Activated T-helper 2 cell treated with anti-CD3 and anti-CD28 coated beads, Interferon-gamma antibody, Interleukin-2, Interleukin-4, amounts not matched to agents 10 μg/mL and 5 μg/mL and 100 μg/mL, durations not matched to agents 14 hours and 24 hours and 36 hours (primary cell): ENCODE measurements at regions not wholly inside any gene's neighbourhood (a gene's known extent, or its start where the extent isn't known, plus 50 kb on each side); places are given as distances from the start of the nearest gene placed in this dataset.

Source experiments
- DNase-seq: peaks from one replicate; pipeline ENCODE4 v3.0.0; 2021; ENCODE audit warnings: low spot score
- H3K27ac Mint-ChIP-seq: one replicate; pipeline ENCODE4 v1.8.0; 2021; ENCODE audit warnings: mixed read lengths
- H3K27me3 Mint-ChIP-seq: one replicate; pipeline ENCODE4 v1.8.0; 2021; ENCODE audit warnings: low read depth, mixed read lengths
- H3K36me3 Mint-ChIP-seq: one replicate; pipeline ENCODE4 v1.8.0; 2021; ENCODE audit warnings: low read depth, mixed read lengths
- H3K4me1 Mint-ChIP-seq: one replicate; pipeline ENCODE4 v1.8.0; 2021; ENCODE audit warnings: low read depth, mixed read lengths
- H3K4me3 Mint-ChIP-seq: one replicate; pipeline ENCODE4 v1.8.0; 2021; ENCODE audit warnings: low read depth, mild to moderate bottlenecking, moderate library complexity, mixed read lengths
- H3K9me3 Mint-ChIP-seq: one replicate; pipeline ENCODE4 v1.8.0; 2021; ENCODE audit warnings: mixed read lengths
- intact Hi-C: fragments of 100-400 bp; cut with micrococcal nuclease; formaldehyde crosslinking; loops from one replicate; pipeline ENCODE4 v1.15.1; 2023

DNA sequence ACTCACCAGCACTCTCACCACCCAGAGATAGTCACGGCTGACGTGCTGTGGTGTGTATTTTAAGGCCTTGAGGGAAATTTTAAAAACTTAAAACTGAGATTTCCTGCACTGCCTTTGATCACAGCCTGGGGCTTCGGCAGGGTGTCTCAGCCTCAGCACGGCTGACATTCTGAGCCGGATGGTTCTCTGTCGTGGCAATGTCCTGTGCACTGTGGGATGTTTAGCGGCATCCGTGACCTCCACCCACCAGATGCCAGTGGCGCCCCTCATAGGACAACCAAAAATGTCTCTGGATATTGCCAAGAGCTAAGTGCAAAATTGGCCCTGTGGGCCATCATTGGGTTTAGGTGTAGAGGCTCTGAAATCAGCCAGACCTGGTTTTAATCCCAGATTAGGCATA lies 142.2 kb upstream of the KCNG1 start:
- H3K9me3 Mint-ChIP-seq: no peaks in the 10 kb centered on the region
- H3K27me3 Mint-ChIP-seq: peaks cover 1% of the 10 kb centered on the region
- H3K27ac Mint-ChIP-seq: no peak overlapping the region
- no peak for DNase-seq
- no peaks in the 10 kb centered on the region for H3K4me1 Mint-ChIP-seq
- intact Hi-C loops: no loop called here
- no peaks in the 10 kb centered on the region for H3K36me3 Mint-ChIP-seq
- H3K4me3 Mint-ChIP-seq: no peak overlapping the region

DNA sequence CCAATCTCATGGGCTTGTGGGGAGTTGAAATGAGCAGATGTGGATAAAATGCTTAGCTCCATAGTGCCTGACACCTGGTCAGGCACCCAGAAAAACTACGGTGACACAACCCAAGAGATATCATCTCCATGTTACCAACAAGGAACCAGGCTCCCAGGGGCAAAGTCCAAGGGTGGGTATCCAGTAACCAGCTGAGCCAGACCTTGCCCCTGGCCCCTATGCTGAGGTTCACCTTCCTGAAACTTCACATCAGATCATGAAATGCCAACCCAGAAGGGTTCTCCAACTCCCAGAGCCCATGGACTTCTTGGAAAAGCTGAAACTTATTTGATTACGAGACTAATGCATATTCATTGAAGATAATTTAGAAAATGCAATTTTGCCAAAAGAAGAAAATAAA lies 141.8 kb upstream of the KCNG1 start:
- H3K36me3 Mint-ChIP-seq: no peaks in the 10 kb centered on the region

DNA sequence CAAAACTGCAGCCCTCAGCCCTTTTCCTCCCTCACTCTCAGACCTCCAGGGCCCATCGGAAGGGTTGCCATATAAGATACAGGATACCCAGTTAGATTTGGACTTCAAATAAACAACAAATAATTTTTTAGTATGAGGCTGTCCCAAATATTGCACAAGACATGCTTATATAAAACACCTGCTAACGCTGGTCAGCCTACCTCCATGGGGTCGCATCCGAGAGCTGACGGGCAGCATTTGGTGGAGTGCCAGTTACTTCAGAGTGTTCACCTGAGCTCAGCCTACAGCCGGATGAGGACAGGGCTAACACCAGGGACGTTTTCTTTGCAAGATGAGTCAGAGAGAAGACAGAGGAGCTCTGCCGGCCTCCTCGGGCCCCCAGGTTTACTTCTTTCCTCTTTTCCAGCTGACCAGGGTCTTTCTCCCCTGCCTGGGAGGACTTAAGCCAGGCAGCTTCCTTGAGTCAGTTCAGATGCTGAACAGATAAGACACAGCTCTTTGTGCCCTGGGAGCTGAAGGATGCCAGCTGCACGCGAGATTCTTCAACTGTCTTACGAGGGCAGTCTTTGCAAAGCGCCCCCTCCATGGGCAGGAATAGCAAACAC lies 141.2 kb upstream of the KCNG1 start:
- Mint-ChIP-seq H3K4me3 (no peak overlapping the region), H3K36me3 (no peaks in the 10 kb centered on the region), H3K27me3 (peaks cover 1% of the 10 kb centered on the region), H3K9me3 (no peaks in the 10 kb centered on the region), H3K4me1 (no peaks in the 10 kb centered on the region), H3K27ac (no peak overlapping the region)
- DNase-seq: no peak
- intact Hi-C loops: no loop called here

More for the DNA sequence above, 141.8 kb upstream of the KCNG1 start:
- H3K9me3 Mint-ChIP-seq: no peaks in the 10 kb centered on the region
- H3K27ac Mint-ChIP-seq: no peak overlapping the region
- H3K27me3 Mint-ChIP-seq: peaks cover 1% of the 10 kb centered on the region
- H3K4me3 Mint-ChIP-seq: no peak overlapping the region
- intact Hi-C loops: no loop called here
- DNase-seq: no peak
- no peaks in the 10 kb centered on the region for H3K4me1 Mint-ChIP-seq

DNA sequence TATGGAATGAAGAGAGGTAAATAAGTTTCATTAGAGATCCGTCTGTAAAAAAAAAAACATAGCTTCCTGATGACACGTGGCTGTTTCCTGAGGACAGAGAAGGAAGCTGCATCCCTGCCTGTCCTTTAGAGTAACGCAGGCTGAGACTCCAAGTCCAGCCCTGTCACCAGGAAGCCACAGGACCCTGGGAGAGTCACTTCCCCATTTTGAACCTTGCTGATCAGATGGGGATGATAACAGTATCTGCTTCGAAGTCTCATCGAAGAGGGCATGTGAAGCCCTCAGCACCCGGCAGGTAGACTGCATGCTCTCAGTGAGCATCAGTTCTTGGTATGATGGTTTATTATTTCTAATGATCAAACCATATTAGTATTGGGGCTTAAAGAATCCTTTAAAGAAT lies 139.1 kb upstream of the KCNG1 start:
- Mint-ChIP-seq H3K36me3 (no peaks in the 10 kb centered on the region), H3K27me3 (peaks cover 7% of the 10 kb centered on the region), H3K27ac (no peak overlapping the region), H3K4me3 (no peak overlapping the region), H3K4me1 (no peaks in the 10 kb centered on the region), H3K9me3 (no peaks in the 10 kb centered on the region)
- intact Hi-C loops: no loop called here
- no peak for DNase-seq

DNA sequence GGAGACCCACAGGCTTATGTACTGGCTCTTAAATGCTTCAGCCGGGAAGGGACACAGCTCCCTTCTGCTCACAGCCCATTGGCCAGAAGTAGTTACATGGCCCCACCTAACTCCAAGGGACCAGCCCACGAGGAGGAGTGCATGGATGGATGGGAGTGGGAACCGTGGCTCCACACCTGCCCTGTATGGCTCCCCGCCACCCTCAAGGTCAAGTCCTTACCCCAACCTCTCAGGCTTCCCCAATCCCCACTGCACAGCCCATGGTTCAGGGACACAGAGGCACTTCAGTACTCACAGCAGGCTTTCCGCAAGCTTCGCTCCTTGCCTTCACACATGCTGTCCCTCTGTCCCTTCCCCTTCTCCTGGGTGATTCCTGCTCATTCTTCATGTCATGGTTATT lies 137.9 kb upstream of the KCNG1 start:
- intact Hi-C loops: no loop called here
- H3K27ac Mint-ChIP-seq: no peak overlapping the region
- H3K9me3 Mint-ChIP-seq: no peaks in the 10 kb centered on the region
- H3K36me3 Mint-ChIP-seq: no peaks in the 10 kb centered on the region
- H3K4me3 Mint-ChIP-seq: no peak overlapping the region
- no peaks in the 10 kb centered on the region for H3K4me1 Mint-ChIP-seq
- peaks cover 10% of the 10 kb centered on the region for H3K27me3 Mint-ChIP-seq
- no peak for DNase-seq

DNA sequence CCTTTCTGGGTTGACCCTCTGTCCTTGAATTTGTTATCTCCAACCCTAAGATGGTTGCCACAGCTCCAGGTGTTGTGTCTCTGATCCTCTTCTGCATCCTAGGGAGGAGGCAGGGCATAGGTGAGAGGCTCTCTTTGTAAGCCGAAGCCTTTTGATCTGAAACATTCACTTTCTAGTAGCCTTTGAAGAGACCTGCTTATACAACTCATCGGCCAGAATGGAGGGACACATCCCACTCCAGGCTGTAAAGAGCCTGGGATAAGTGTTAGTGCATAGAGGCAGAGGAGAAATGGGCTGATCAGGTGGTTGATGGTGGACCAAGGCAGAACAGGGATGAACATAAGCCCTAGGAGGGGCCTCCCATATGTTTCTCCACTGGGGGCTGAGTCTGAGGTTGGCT lies 137.1 kb upstream of the KCNG1 start:
- Mint-ChIP-seq H3K4me3 (no peak overlapping the region), H3K27ac (no peak overlapping the region), H3K27me3 (peaks cover 10% of the 10 kb centered on the region), H3K4me1 (no peaks in the 10 kb centered on the region), H3K9me3 (no peaks in the 10 kb centered on the region), H3K36me3 (no peaks in the 10 kb centered on the region)
- DNase-seq: no peak
- intact Hi-C loops: no loop called here

DNA sequence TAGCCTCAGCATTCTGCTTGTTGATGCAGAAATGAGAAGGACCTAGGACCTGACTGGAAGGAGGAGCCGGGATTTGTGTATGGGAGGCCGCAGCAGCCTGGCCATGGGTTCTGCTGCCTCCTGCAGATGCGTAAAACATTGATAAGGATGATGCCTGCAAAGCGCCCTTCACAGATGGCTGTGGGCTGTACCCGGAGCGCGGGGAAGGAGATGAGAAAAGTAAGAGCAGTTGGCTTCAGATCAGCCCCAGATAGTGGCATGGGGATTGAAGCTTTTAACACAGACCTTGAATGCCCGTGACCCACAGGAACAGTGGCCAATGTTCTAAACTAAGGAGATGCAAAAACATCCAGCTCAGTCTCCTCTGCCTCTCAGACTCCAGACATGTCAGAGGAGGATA lies 136.4 kb upstream of the KCNG1 start:
- peaks cover 10% of the 10 kb centered on the region for H3K27me3 Mint-ChIP-seq
- DNase-seq: no peak
- no peaks in the 10 kb centered on the region for H3K9me3 Mint-ChIP-seq
- no peak overlapping the region for H3K27ac Mint-ChIP-seq
- intact Hi-C loops: no loop called here
- no peaks in the 10 kb centered on the region for H3K4me1 Mint-ChIP-seq
- no peak overlapping the region for H3K4me3 Mint-ChIP-seq
- H3K36me3 Mint-ChIP-seq: no peaks in the 10 kb centered on the region

DNA sequence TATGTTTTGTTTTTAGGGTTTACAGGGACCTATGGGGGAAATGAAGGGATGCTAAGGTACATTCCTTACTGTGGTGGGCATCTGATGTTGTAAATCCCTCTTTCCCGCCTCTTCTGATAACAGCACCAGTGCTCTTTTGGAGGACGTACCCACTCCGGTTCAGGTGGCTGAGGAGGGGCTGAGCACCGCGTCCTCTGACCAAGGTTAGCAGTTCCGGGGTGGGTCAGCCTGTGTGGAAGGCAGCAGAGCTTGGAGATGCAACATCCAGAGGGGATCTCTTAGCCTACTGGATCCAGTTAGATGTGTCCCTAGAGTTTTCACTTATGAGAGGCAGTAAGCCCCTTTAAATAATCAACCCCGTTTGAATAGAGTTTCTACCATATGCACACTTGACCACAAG lies 135.3 kb upstream of the KCNG1 start:
- no peak overlapping the region for H3K4me3 Mint-ChIP-seq
- intact Hi-C loops: no loop called here
- H3K27me3 Mint-ChIP-seq: peaks cover 12% of the 10 kb centered on the region
- no peak for DNase-seq
- H3K36me3 Mint-ChIP-seq: no peaks in the 10 kb centered on the region
- no peak overlapping the region for H3K27ac Mint-ChIP-seq
- no peaks in the 10 kb centered on the region for H3K9me3 Mint-ChIP-seq
- H3K4me1 Mint-ChIP-seq: no peaks in the 10 kb centered on the region

DNA sequence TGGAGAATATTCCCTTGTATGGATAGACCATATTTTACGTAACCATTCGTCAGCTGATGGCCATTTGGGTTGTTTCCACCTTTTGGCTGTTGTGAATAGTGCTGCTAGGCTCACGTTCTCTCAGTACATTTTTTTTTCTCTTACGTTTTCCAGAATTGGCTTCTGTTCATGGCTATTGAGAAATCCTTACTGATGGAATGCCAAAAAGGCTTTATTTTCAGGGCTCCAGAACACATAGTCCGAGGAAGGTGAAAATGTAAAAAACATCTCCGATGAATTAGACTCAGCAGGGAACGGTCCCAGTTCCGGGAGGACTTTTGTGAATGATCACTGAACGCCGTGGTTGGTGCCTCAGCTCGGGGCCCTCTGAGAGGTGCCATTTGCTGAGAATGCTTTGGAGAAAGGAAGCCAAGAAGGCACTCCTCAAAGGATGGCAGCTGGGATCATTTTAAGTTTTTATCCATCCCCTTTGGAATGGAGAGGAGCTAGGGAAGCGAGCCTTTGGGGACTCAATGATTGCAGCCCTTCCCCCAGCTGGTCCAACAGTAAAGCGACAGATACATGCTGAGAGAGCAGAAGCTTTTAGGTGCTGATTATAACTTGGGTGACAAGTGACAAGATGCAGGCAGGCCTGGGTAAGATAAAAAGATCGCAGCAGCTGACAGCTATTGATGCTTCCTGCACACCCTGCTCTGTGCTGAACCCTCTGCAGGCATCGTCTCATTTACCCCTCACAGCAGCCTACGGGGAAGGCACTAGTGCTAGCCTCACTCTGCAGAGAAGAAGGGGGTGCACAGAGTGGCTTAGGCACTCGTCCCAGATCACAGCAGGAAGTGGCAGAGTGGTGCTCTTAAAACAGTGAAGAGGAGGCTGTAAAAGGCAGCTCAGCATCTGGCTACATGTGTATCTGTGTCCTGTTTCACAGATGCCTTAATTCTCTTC lies 133.4 kb upstream of the KCNG1 start:
- Mint-ChIP-seq H3K27ac (no peak overlapping the region), H3K27me3 (peaks cover 19% of the 10 kb centered on the region), H3K4me1 (no peaks in the 10 kb centered on the region), H3K36me3 (no peaks in the 10 kb centered on the region), H3K9me3 (no peaks in the 10 kb centered on the region), H3K4me3 (no peak overlapping the region)
- no peak for DNase-seq
- intact Hi-C loops: no loop called here

DNA sequence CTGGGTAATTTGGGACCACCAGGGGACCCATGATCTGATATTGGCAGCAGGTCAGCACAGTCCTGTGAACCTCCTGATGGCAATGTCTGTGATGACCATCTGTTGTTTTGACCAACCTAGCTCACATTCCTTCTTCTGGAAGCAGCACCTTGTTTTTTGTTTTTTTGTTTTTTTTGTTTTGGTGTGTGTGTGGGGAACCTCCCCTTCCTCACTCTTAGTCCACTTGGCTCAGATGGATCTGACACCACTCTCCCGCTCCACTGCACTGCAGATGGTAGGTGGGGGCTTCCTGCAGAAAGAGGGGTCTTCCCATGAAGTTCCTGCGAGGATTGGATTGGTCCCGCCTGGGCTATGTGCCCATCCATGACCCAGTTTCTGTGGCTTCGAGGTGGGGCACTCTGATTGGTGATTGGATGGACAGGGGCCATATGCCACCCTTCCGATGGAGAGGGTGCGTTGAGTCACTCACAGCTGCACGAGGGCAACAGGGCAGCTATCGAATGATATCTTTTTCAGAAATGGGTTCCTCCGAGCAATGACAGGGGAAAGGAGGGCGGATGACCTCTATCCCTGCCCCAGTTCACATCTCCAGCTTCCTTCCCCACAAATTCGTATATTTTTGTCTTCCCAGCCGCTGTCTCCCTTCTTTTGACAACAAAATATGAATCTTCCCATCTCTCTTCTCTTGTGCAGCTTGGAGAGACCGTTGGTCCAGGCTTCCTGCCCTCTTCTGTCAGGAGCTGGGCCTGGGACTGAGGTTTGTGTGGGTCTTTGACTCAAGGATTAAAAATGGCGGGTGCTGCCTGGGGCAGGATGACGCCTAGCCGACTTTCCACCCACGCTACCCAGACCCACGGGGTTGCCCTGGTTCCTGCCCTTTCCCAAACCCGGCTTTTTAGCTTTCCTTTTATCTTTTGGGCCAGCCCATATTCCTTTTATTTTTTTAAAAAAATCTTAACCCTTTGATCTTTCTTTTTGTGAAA lies 132.1 kb upstream of the KCNG1 start:
- Mint-ChIP-seq H3K27ac (no peak overlapping the region), H3K4me1 (no peaks in the 10 kb centered on the region), H3K4me3 (no peak overlapping the region), H3K27me3 (peaks cover 23% of the 10 kb centered on the region), H3K36me3 (no peaks in the 10 kb centered on the region), H3K9me3 (no peaks in the 10 kb centered on the region)
- no peak for DNase-seq
- intact Hi-C loops: no loop called here

DNA sequence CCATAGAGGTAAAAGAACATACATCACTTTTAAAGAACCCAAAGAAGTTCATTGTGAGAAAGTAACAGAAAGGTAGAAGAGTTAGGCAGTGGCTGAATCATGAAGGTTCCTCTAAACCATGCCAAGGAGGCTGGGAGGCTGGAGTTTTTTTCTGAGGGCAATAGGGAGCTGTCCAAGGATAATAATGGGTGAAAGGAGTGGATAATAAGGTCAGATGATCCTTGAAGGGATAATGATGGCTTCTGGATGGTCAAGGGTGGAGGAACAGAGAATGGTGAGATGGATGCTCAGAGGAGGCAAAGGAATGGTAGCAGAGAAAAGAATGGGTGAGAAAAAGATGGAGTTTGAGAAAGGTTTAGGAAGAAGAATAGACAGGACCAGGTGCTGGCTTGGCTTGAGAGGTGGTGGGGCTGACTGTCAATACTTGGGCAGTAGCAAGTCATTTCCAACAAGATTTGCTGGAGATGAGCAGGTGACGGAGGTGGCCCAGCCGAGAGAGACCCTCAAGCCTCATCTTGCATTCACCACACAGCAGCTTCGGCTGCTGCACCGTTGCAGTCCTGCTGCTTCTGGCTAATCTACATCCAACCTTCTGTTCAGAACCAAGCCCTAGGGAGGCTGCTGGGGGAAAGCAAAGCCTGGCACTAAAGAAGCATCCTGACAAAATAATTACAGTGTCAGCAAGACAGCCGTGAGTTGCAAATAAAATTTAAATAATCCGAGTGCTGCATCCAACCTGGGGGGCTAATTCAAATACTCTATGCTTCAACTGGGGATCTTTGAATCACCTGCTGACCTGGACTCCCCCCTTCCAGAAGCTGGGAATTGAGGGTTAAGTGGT lies 131.2 kb upstream of the KCNG1 start:
- Mint-ChIP-seq H3K9me3 (no peaks in the 10 kb centered on the region), H3K27me3 (peaks cover 23% of the 10 kb centered on the region), H3K4me1 (no peaks in the 10 kb centered on the region), H3K27ac (no peak overlapping the region), H3K36me3 (no peaks in the 10 kb centered on the region), H3K4me3 (no peak overlapping the region)
- DNase-seq: no peak
- intact Hi-C loops: no loop called here

DNA sequence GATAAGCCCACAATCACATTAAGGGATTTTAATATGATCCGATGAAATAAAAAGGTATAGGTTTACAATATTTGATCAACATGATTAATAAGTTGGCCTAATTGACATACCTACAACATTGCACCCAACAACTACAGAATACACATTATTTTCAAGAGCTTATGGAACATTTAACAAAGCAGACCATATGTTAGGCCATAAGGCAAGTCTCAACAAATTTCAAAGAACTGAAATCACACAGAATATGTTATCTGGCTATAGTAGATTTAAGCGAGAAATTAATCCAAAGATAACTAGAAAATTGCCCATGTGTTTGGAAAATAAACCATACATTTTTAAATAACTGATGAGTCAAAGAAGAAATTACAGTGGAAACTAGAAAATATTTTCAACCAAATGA lies 126.0 kb upstream of the KCNG1 start:
- Mint-ChIP-seq H3K9me3 (no peaks in the 10 kb centered on the region), H3K36me3 (no peaks in the 10 kb centered on the region), H3K27ac (no peak overlapping the region), H3K4me1 (no peaks in the 10 kb centered on the region), H3K4me3 (no peak overlapping the region), H3K27me3 (peaks cover 27% of the 10 kb centered on the region)
- no peak for DNase-seq
- intact Hi-C loops: no loop called here
